Fibroblast of skin of abdomen (primary cell): ENCODE measurements at regions not wholly inside any gene's neighbourhood (a gene's known extent, or its start where the extent isn't known, plus 50 kb on each side); places are given as distances from the start of the nearest gene placed in this dataset.
A peak's percentile ranks its signal among the peaks of the same experiment; 100 is the strongest.

Source experiments
- DNase-seq: peaks from one replicate; pipeline ENCODE4 v3.0.0-alpha.2; 2013

GRCh38 chr6:153873541-153873940 is 165.5 kb upstream of the OPRM1 start:
- DNase-seq: no peak

- DNase-seq: no peak
Measured at GRCh38 chr6:153872946-153873345, 166.1 kb upstream of the OPRM1 start.

- DNase-seq: no peak
Measured at GRCh38 chr6:153862927-153863326, 176.1 kb upstream of the OPRM1 start.

GRCh38 chr6:153862139-153862538 is 176.9 kb upstream of the OPRM1 start:
- no peak for DNase-seq

GRCh38 chr6:153858529-153858928 is 180.5 kb upstream of the OPRM1 start:
- no peak for DNase-seq

GRCh38 chr6:153856929-153857376 is 182.1 kb upstream of the OPRM1 start:
- DNase-seq: no peak

- no peak for DNase-seq
Measured at GRCh38 chr6:153852481-153852880, 186.6 kb upstream of the OPRM1 start.

GRCh38 chr6:153852034-153852433 is 187.0 kb upstream of the OPRM1 start:
- no peak for DNase-seq

GRCh38 chr6:153849072-153849779 is 189.8 kb upstream of the OPRM1 start:
- no peak for DNase-seq

- no peak for DNase-seq
Measured at GRCh38 chr6:153843420-153843819, 195.6 kb upstream of the OPRM1 start.

- DNase-seq: no peak
Measured at GRCh38 chr6:153842491-153842890, 196.5 kb upstream of the OPRM1 start.

- DNase-seq: no peak
Measured at GRCh38 chr6:153840039-153840850, 198.8 kb upstream of the OPRM1 start.

- DNase-seq: no peak
Measured at GRCh38 chr6:153832543-153832942, 206.5 kb upstream of the OPRM1 start.

- DNase-seq: no peak
Measured at GRCh38 chr6:153831350-153832078, 207.5 kb upstream of the OPRM1 start.

GRCh38 chr6:153817173-153817572 is 221.9 kb upstream of the OPRM1 start:
- no peak for DNase-seq

GRCh38 chr6:153816366-153816765 is 222.7 kb upstream of the OPRM1 start:
- no peak for DNase-seq

GRCh38 chr6:153814136-153814535 is 224.9 kb upstream of the OPRM1 start:
- no peak for DNase-seq

- no peak for DNase-seq
Measured at GRCh38 chr6:153804755-153805330, 234.2 kb upstream of the OPRM1 start.

- no peak for DNase-seq
Measured at GRCh38 chr6:153801917-153802316, 237.1 kb upstream of the OPRM1 start.

GRCh38 chr6:153800580-153801188 is 238.4 kb upstream of the OPRM1 start:
- no peak for DNase-seq

GRCh38 chr6:153790876-153791473 is 248.1 kb upstream of the OPRM1 start:
- peak; percentile 12 for DNase-seq

- DNase-seq: peak; percentile 71
Measured at GRCh38 chr6:153790048-153790447, 249.0 kb upstream of the OPRM1 start.
